Colonic mucosa (tissue), 4 donors: ENCODE measurements at regions not wholly inside any gene's neighbourhood (a gene's known extent, or its start where the extent isn't known, plus 50 kb on each side); places are given as distances from the start of the nearest gene placed in this dataset.

Experiments
- DNase-seq: peaks from one replicate; pipeline ENCODE4 v3.0.0-alpha.2; 2020
- H3K27ac ChIP-seq: fragments of 200-600 bp; one replicate; pipeline ENCODE4 v1.8.0; 2021
- H3K27me3 ChIP-seq: fragments of 200-600 bp; one replicate; pipeline ENCODE4 v1.8.0; 2021
- H3K36me3 ChIP-seq: fragments of 200-600 bp; one replicate; pipeline ENCODE4 v1.8.0; 2021
- H3K4me1 ChIP-seq: fragments of 200-600 bp; one replicate; pipeline ENCODE4 v1.8.0; 2021; ENCODE audit warnings: mild to moderate bottlenecking
- H3K4me3 ChIP-seq: fragments of 200-600 bp; one replicate; pipeline ENCODE4 v1.8.0; 2021
- H3K9ac ChIP-seq, 2 donors: one replicate each; pipeline ENCODE4 v1.7.0; 2013; ENCODE audit warnings: control low read depth in 2 of 2, low read depth in 2 of 2, low read length in 2 of 2
- H3K9me3 ChIP-seq: fragments of 200-600 bp; one replicate; pipeline ENCODE4 v1.8.0; 2021
- CTCF ChIP-seq: fragments of 200-600 bp; IDR thresholded peaks from one replicate; pipeline ENCODE4 v1.8.0; 2022; ENCODE audit warnings: antibody characterized with exemption, mild to moderate bottlenecking
- intact Hi-C: fragments of 100-400 bp; cut with DNase I; formaldehyde crosslinking; loops from one replicate; pipeline ENCODE4 v1.14.1; 2022
- donor health status: healthy.
- donor health status: DM: no; HTN: no; CAD: no.
- donor health status: DM: no; HTN: no; CAD: no.

- DNase-seq: peak; percentile 29
- H3K36me3 ChIP-seq: no peaks in the 10 kb centered on the region
- no peaks in the 10 kb centered on the region for H3K4me1 ChIP-seq
- H3K9me3 ChIP-seq: no peaks in the 10 kb centered on the region
- H3K9ac ChIP-seq: no peak overlapping the region
- no peak overlapping the region for H3K27ac ChIP-seq
- no peaks in the 10 kb centered on the region for H3K27me3 ChIP-seq
- peak; percentile 62 for TF ChIP-seq CTCF
- intact Hi-C loops: loop anchor here (2.0 to 5.0 kb wide), 2 partner anchors 279 to 356 kb away; no protein-coding TSS in a partner anchor
- no peak overlapping the region for H3K4me3 ChIP-seq
Observed at GRCh38 chr11:100575860-100576717, 111.0 kb upstream of the ARHGAP42 start.

- intact Hi-C loops: loop anchor here (2.0 to 5.0 kb wide), 2 partner anchors 278 to 356 kb away; no protein-coding TSS in a partner anchor
- DNase-seq: no peak
- no peaks in the 10 kb centered on the region for H3K27me3 ChIP-seq
Observed at GRCh38 chr11:100576718-100577021, 110.4 kb upstream of the ARHGAP42 start.

GRCh38 chr11:100578831-100579311 lies 108.2 kb upstream of the ARHGAP42 start:
- Histone ChIP-seq H3K9me3 (no peaks in the 10 kb centered on the region), H3K4me3 (no peak overlapping the region), H3K27ac (no peak overlapping the region), H3K27me3 (no peaks in the 10 kb centered on the region), H3K4me1 (no peaks in the 10 kb centered on the region), H3K9ac (no peak overlapping the region), H3K36me3 (no peaks in the 10 kb centered on the region)
- no peak for DNase-seq
- TF ChIP-seq CTCF: no peak
- intact Hi-C loops: loop anchor here (5.0 kb wide), 1 partner anchor 353 kb away; no protein-coding TSS in a partner anchor

More at GRCh38 chr11:100576718-100577021, 110.4 kb upstream of the ARHGAP42 start:
- Histone ChIP-seq H3K27ac (no peak overlapping the region), H3K9me3 (no peaks in the 10 kb centered on the region), H3K4me3 (no peak overlapping the region), H3K36me3 (no peaks in the 10 kb centered on the region), H3K9ac (no peak overlapping the region), H3K4me1 (no peaks in the 10 kb centered on the region)
- no peak for TF ChIP-seq CTCF

- no peak overlapping the region for H3K27ac ChIP-seq
- no peaks in the 10 kb centered on the region for H3K9me3 ChIP-seq
- DNase-seq: no peak
- H3K9ac ChIP-seq: no peak overlapping the region
- no peaks in the 10 kb centered on the region for H3K4me1 ChIP-seq
- intact Hi-C loops: loop anchor here (10.0 kb wide), 1 partner anchor 93 kb away; no protein-coding TSS in a partner anchor
- no peaks in the 10 kb centered on the region for H3K36me3 ChIP-seq
- no peak for TF ChIP-seq CTCF
- no peaks in the 10 kb centered on the region for H3K27me3 ChIP-seq
- no peak overlapping the region for H3K4me3 ChIP-seq
Observed at GRCh38 chr11:100581318-100581717, 105.8 kb upstream of the ARHGAP42 start.

GRCh38 chr11:100584201-100584985 lies 102.7 kb upstream of the ARHGAP42 start:
- no peaks in the 10 kb centered on the region for H3K9me3 ChIP-seq
- TF ChIP-seq CTCF: no peak
- DNase-seq: no peak
- no peak overlapping the region for H3K4me3 ChIP-seq
- no peak overlapping the region for H3K27ac ChIP-seq
- intact Hi-C loops: loop anchor here (10.0 kb wide), 1 partner anchor 90 kb away; no protein-coding TSS in a partner anchor
- H3K36me3 ChIP-seq: no peaks in the 10 kb centered on the region
- H3K9ac ChIP-seq: no peak overlapping the region
- H3K4me1 ChIP-seq: no peaks in the 10 kb centered on the region
- H3K27me3 ChIP-seq: no peaks in the 10 kb centered on the region
